Brain microvascular endothelial cell (primary cell): ENCODE measurements at regions not wholly inside any gene's neighbourhood (a gene's known extent, or its start where the extent isn't known, plus 50 kb on each side); places are given as distances from the start of the nearest gene placed in this dataset.
"Not testable (repeated sequence)": the region's sequence is repeated elsewhere in the genome, so short reads cannot be mapped to it uniquely, and the experiment has no call there.

ENCODE experiments used
- DNase-seq: peaks from one replicate; pipeline ENCODE4 v3.0.0-alpha.2; 2020
- H3K27ac ChIP-seq: fragments of 250-450 bp; sonication (Bioruptor Pico); 2 replicates; pipeline ENCODE4 v1.5.1; 2020; ENCODE audit warnings: mild to moderate bottlenecking, moderate library complexity
- H3K27me3 ChIP-seq: fragments of 250-450 bp; sonication (Bioruptor Pico); replicated peaks from 2 replicates; pipeline ENCODE4 v1.5.1; 2020; ENCODE audit warnings: mild to moderate bottlenecking
- H3K36me3 ChIP-seq: fragments of 250-450 bp; sonication (Bioruptor Pico); replicated peaks from 2 replicates; pipeline ENCODE4 v1.5.1; 2020; ENCODE audit warnings: mild to moderate bottlenecking
- H3K4me3 ChIP-seq: 2 replicates; pipeline ENCODE4 v1.5.1; 2011; ENCODE audit warnings: low read depth, mild to moderate bottlenecking, control low read depth, low read length, moderate library complexity
- CTCF ChIP-seq: IDR thresholded peaks from 2 replicates; pipeline ENCODE4 v1.5.1; 2011; ENCODE audit warnings: low read depth, mild to moderate bottlenecking, moderate library complexity, low read length, control low read depth, inconsistent platforms; ENCODE audit errors: missing control alignments
- in situ Hi-C: cut with HindIII; loops from 2 replicates; pipeline ENCODE4 v1.10.0; 2017; ENCODE audit warnings: low sequenced_read_pairs, low pct_ligation_motif_present

GRCh38 chr6:85864453-85865401 is 222.0 kb upstream of the SYNCRIP start:
- no peak for DNase-seq
- TF ChIP-seq CTCF, result peak; percentile 21
- Histone ChIP-seq H3K27me3 (no peaks in the 10 kb centered on the region), H3K36me3 (no peaks in the 10 kb centered on the region), H3K27ac (no peak overlapping the region), H3K4me3 (no peak overlapping the region)
- in situ Hi-C loops, result no loop called here

- no peaks in the 10 kb centered on the region for H3K27me3 ChIP-seq
- H3K36me3 ChIP-seq, result no peaks in the 10 kb centered on the region
- no peak for TF ChIP-seq CTCF
- no peak overlapping the region for H3K27ac ChIP-seq
- in situ Hi-C loops, result no loop called here
- H3K4me3 ChIP-seq, result no peak overlapping the region
- no peak for DNase-seq
Measured at GRCh38 chr6:85856235-85856634, 213.5 kb upstream of the SYNCRIP start.

DNA sequence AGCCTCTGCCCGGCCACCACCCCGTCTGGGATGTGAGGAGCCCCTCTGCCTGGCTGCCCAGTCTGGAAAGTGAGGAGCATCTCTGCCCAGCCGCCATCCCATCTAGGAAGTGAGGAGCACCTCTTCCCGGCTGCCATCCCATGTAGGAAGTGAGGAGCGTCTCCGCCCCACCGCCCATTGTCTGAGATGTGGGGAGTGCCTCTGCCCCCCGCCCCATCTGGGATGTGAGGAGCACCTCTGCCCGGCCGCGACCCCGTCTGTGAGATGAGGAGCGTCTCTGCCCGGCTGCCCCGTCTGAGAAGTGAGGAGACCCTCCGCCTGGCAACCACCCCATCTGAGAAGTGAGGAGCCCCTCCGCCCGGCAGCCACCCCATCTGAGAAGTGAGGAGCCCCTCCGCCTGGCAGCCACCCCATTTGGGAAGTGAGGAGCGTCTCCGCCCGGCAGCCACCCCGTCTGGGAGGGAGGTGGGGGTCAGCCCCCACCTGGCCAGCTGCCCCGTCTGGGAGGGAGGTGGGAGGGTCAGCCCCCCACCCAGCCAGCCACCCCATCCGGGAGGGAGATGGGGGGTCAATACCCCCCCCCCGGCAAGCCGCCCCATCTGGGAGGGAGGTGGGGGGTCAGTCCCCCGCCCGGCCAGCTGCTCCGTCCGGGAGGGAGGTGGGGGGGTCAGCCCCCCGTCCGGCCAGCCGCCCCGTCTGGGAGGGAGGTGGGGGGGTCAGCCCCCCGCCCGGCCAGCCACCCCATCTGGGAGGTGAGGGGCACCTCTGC is 195.8 kb upstream of the SYNCRIP start:
- in situ Hi-C loops, H3K27ac ChIP-seq, H3K27me3 ChIP-seq, DNase-seq, H3K36me3 ChIP-seq, H3K4me3 ChIP-seq: not testable (repeated sequence)

DNA sequence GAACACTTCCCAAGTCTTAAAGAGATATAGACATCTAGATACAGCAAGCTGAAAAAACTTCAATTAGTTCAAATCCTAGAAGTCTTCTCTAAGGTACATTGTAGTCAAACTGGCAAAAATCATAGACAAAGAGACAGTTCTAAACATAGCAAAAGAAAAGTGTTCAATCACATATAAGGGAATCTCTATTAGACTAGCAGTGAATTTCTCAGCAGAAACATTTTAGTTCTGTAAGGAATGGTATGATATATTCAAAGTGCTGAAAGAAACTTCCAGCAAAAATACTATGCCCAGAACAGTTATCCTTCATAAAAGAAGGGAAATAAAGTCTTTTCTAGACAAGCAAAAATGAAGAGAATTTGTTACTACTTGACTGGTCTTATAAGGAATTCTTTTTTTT is 186.3 kb upstream of the SYNCRIP start:
- Histone ChIP-seq H3K4me3 (no peak overlapping the region), H3K27ac (no peak overlapping the region), H3K27me3 (no peaks in the 10 kb centered on the region), H3K36me3 (no peaks in the 10 kb centered on the region)
- in situ Hi-C loops, result no loop called here
- TF ChIP-seq CTCF, result no peak
- no peak for DNase-seq

- H3K27me3 ChIP-seq, result no peaks in the 10 kb centered on the region
- no peak overlapping the region for H3K4me3 ChIP-seq
- in situ Hi-C loops, result no loop called here
- TF ChIP-seq CTCF, result no peak
- no peak for DNase-seq
- no peaks in the 10 kb centered on the region for H3K36me3 ChIP-seq
- no peak overlapping the region for H3K27ac ChIP-seq
Measured at GRCh38 chr6:85826997-85827396, 184.3 kb upstream of the SYNCRIP start.

GRCh38 chr6:85824329-85824728 is 181.6 kb upstream of the SYNCRIP start:
- TF ChIP-seq CTCF, result no peak
- H3K4me3 ChIP-seq, result no peak overlapping the region
- no peaks in the 10 kb centered on the region for H3K36me3 ChIP-seq
- in situ Hi-C loops, result no loop called here
- H3K27me3 ChIP-seq, result no peaks in the 10 kb centered on the region
- no peak for DNase-seq
- no peak overlapping the region for H3K27ac ChIP-seq
